ENCODE measurements at regions not wholly inside any gene's neighbourhood (a gene's known extent, or its start where the extent isn't known, plus 50 kb on each side); places are given as distances from the start of the nearest gene placed in this dataset.

DNA sequence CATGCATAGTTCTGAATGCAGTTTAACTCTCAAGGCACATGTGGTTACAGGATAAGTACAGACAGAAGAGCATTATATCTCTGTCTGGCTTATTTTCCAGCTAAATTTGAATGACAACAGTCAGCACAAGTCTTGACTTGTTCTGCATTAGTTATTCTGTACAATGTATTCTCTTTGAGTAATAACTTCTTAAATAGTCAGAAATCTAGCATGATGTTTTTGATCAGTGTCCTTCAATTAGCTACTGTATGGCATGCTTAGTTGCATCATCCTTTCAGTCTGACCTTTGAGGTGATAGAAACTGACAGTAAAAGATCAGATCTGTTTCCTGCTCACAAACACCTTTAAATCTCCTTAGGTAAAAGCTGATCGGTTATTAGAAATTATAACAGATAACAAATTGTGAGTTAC lies 118.1 kb downstream of the ARL4A start:
- Histone ChIP-seq H3K4me3 (ENCODE audit: low read length) (no peak overlapping the region), H3K9ac (ENCODE audit: low read length) (no peak overlapping the region), H3K9me3 (ENCODE audit: control insufficient read depth, low read length) (no peaks in the 10 kb centered on the region), H3K4me1 (ENCODE audit: control insufficient read depth, insufficient read depth, low read length) (no peaks in the 10 kb centered on the region), H3K36me3 (ENCODE audit: control insufficient read depth, insufficient read depth, low read length, severe bottlenecking) (no peaks in the 10 kb centered on the region), H3K27me3 (replicated peaks; ENCODE audit: control insufficient read depth, insufficient read depth, low read length) (no peaks in the 10 kb centered on the region)
- no peak for DNase-seq (ENCODE audit: low read depth)

DNA sequence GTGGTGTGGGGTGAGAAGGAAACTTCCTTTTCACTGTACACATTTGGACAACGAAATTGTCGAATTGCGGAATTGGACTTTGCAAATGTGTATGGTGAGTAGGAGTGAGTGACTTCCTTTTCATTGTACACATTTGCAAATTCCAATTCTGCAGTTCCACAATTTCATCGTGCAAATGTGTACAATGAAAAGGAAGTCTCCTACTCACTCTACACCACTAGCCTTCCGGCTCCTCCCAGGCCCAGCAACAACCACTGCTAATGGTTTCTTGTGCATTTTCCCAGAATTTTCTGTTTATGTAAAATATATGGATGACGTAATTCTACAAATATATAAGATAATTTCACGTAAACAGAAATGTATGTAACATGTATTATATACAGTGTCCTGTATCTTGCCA lies 118.5 kb downstream of the ARL4A start:
- Histone ChIP-seq H3K27me3 (replicated peaks; ENCODE audit: control insufficient read depth, insufficient read depth, low read length) (no peaks in the 10 kb centered on the region), H3K4me3 (ENCODE audit: low read length) (no peak overlapping the region), H3K9ac (ENCODE audit: low read length) (no peak overlapping the region), H3K9me3 (ENCODE audit: control insufficient read depth, low read length) (no peaks in the 10 kb centered on the region), H3K4me1 (ENCODE audit: control insufficient read depth, insufficient read depth, low read length) (no peaks in the 10 kb centered on the region), H3K36me3 (ENCODE audit: control insufficient read depth, insufficient read depth, low read length, severe bottlenecking) (no peaks in the 10 kb centered on the region)
- DNase-seq (ENCODE audit: low read depth) = no peak

DNA sequence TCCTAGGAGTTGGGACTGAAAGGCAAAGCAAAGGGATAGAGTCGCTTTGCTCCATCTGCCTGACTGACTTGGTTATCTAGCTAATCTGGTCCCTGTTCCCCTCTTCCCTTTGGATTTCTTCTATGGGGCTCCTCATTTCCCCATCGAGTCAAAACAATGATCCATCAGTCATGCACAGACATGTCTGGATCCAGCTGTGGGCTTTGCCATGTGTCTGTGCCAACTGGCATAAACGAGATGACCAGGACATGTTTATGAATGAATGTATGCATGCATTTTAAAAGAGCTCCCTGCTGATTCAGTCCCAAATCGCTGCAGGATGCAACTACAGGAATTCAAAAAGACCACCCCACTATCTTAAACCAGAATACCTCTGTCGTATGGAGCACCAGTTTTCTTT lies 122.0 kb downstream of the ARL4A start:
- no peak for DNase-seq (ENCODE audit: low read depth)
- Histone ChIP-seq H3K4me1 (ENCODE audit: control insufficient read depth, insufficient read depth, low read length) (no peaks in the 10 kb centered on the region), H3K36me3 (ENCODE audit: control insufficient read depth, insufficient read depth, low read length, severe bottlenecking) (no peaks in the 10 kb centered on the region), H3K9ac (ENCODE audit: low read length) (no peak overlapping the region), H3K27me3 (replicated peaks; ENCODE audit: control insufficient read depth, insufficient read depth, low read length) (no peaks in the 10 kb centered on the region), H3K4me3 (ENCODE audit: low read length) (no peak overlapping the region), H3K9me3 (ENCODE audit: control insufficient read depth, low read length) (no peaks in the 10 kb centered on the region)

DNA sequence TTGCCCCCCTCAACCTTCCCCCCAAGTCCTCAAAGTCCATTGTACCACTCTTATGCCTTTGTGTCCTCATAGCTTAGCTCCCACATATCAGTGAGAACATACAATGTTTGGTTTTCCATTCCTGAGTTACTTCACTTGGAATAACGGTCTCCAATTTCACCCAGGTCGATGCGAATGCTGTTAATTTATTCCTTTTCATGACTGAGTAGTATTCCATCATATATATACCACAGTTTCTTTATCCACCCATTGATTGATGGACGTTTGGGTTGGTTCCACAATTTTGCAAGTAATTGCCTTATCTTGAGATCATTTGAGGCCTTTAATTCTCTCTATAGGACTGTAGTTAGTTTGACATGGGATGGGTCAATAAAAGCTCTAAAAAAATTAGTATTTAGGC lies 124.7 kb downstream of the ARL4A start:
- Histone ChIP-seq H3K4me1 (ENCODE audit: control insufficient read depth, insufficient read depth, low read length) (no peaks in the 10 kb centered on the region), H3K36me3 (ENCODE audit: control insufficient read depth, insufficient read depth, low read length, severe bottlenecking) (no peaks in the 10 kb centered on the region), H3K27me3 (replicated peaks; ENCODE audit: control insufficient read depth, insufficient read depth, low read length) (no peaks in the 10 kb centered on the region), H3K4me3 (ENCODE audit: low read length) (no peak overlapping the region), H3K9ac (ENCODE audit: low read length) (no peak overlapping the region), H3K9me3 (ENCODE audit: control insufficient read depth, low read length) (no peaks in the 10 kb centered on the region)
- no peak for DNase-seq (ENCODE audit: low read depth)

DNA sequence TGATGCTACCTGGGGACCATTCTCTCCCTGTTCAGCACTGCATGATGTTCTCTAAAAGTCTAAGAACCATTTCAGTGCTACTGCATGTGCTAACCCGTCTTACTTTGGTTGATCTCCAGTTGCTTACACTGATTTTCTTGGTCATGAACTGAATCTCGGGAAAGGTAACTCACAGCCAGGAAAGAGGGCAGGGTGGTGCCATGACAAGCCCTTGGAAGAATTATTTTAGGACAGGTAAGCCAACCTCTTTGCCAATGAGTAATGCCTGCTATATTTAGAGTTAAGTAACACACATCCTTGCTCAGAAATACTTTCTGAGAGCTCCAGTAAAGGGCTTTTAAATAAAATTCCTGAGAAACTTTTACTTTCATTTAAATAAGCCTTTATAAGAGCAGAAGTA lies 126.7 kb downstream of the ARL4A start:
- H3K9me3 ChIP-seq (ENCODE audit: control insufficient read depth, low read length) = no peaks in the 10 kb centered on the region
- no peaks in the 10 kb centered on the region for H3K36me3 ChIP-seq (ENCODE audit: control insufficient read depth, insufficient read depth, low read length, severe bottlenecking)
- H3K4me3 ChIP-seq (ENCODE audit: low read length) = no peak overlapping the region
- H3K27me3 ChIP-seq (replicated peaks; ENCODE audit: control insufficient read depth, insufficient read depth, low read length) = no peaks in the 10 kb centered on the region
- no peak overlapping the region for H3K9ac ChIP-seq (ENCODE audit: low read length)
- no peaks in the 10 kb centered on the region for H3K4me1 ChIP-seq (ENCODE audit: control insufficient read depth, insufficient read depth, low read length)
- no peak for DNase-seq (ENCODE audit: low read depth)

DNA sequence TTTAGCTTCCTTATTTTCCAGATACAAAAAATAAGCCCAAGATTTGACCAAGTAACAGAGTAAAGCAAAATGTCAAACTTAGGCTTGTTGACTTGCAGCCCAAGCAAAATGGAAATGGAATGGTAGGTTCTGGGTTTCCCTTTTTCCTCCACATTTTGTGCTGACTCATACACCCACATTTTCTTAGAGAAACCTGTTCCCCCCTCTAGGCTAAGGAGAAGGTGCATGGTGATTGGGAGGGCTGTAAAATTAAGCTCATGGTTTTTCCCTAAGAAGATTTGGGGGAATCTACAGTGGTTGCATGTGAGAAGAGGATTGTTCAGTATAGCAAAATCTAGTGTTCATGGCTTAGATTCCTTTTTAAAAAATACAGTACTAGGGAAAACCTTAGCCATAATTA lies 127.4 kb downstream of the ARL4A start:
- H3K4me1 ChIP-seq (ENCODE audit: control insufficient read depth, insufficient read depth, low read length) = no peaks in the 10 kb centered on the region
- DNase-seq (ENCODE audit: low read depth) = no peak
- H3K27me3 ChIP-seq (replicated peaks; ENCODE audit: control insufficient read depth, insufficient read depth, low read length) = no peaks in the 10 kb centered on the region
- H3K9me3 ChIP-seq (ENCODE audit: control insufficient read depth, low read length) = no peaks in the 10 kb centered on the region
- no peak overlapping the region for H3K9ac ChIP-seq (ENCODE audit: low read length)
- H3K4me3 ChIP-seq (ENCODE audit: low read length) = no peak overlapping the region
- no peaks in the 10 kb centered on the region for H3K36me3 ChIP-seq (ENCODE audit: control insufficient read depth, insufficient read depth, low read length, severe bottlenecking)

DNA sequence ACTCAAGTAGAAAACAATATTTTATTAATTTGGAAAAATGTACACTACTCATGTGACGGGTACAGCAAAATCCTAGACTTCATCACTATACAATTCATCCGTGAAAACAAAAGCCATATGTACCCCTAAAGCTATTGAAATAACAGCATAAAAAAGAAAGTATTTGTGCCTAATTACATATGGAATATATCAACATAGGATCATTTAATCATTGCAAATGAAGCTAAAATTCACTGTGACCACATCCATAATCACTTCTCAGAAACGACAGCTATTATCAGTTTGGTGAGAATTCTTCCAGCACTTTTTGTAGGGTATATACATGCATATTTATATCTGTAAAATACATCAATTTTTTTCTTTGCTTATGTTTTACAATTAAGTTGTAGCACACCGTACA lies 128.0 kb downstream of the ARL4A start:
- H3K4me3 ChIP-seq (ENCODE audit: low read length) = no peak overlapping the region
- H3K9me3 ChIP-seq (ENCODE audit: control insufficient read depth, low read length) = no peaks in the 10 kb centered on the region
- H3K36me3 ChIP-seq (ENCODE audit: control insufficient read depth, insufficient read depth, low read length, severe bottlenecking) = no peaks in the 10 kb centered on the region
- no peak for DNase-seq (ENCODE audit: low read depth)
- H3K9ac ChIP-seq (ENCODE audit: low read length) = no peak overlapping the region
- H3K27me3 ChIP-seq (replicated peaks; ENCODE audit: control insufficient read depth, insufficient read depth, low read length) = no peaks in the 10 kb centered on the region
- H3K4me1 ChIP-seq (ENCODE audit: control insufficient read depth, insufficient read depth, low read length) = no peaks in the 10 kb centered on the region

DNA sequence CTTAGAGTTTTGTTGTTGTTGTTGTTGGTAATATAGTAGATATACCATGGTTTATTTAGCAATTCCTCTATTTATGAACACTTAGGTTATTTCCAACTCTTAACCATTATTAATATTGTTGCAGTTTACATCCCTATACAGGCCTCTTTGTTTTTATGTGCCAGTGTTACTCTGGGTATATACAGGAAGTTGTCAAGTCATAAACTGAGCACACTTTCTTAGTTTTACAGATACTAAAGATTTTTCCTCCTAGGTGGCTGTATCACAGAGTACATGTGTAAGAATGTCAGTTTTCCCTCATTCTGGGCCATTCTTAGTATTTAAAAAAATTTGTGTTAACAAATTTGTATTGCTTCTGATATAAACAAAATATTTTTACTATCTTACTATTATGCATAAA lies 128.4 kb downstream of the ARL4A start:
- Histone ChIP-seq H3K4me1 (ENCODE audit: control insufficient read depth, insufficient read depth, low read length) (no peaks in the 10 kb centered on the region), H3K9me3 (ENCODE audit: control insufficient read depth, low read length) (no peaks in the 10 kb centered on the region), H3K9ac (ENCODE audit: low read length) (no peak overlapping the region), H3K27me3 (replicated peaks; ENCODE audit: control insufficient read depth, insufficient read depth, low read length) (no peaks in the 10 kb centered on the region), H3K36me3 (ENCODE audit: control insufficient read depth, insufficient read depth, low read length, severe bottlenecking) (no peaks in the 10 kb centered on the region), H3K4me3 (ENCODE audit: low read length) (no peak overlapping the region)
- no peak for DNase-seq (ENCODE audit: low read depth)

DNA sequence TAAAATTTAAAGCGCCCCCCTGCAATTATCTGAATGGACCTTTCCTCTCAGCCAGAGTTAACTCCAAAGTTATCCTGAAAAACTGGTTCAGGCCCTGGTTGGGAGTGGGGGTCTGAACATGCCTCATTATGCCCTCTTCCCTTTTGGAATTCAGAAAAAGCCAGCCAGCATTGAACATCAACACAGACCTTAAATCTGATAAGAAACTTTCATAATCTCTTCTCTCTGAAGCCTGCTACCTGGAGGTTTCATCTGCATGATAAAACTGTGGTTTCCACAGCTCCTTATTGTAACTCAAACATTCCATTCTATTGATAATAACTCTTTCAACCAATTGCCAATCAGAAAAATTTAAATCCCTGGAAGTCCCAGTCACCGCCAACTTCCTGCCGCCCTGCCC lies 133.3 kb downstream of the ARL4A start:
- Histone ChIP-seq H3K9me3 (ENCODE audit: control insufficient read depth, low read length) (no peaks in the 10 kb centered on the region), H3K9ac (ENCODE audit: low read length) (no peak overlapping the region), H3K4me3 (ENCODE audit: low read length) (no peak overlapping the region), H3K36me3 (ENCODE audit: control insufficient read depth, insufficient read depth, low read length, severe bottlenecking) (no peaks in the 10 kb centered on the region), H3K27me3 (replicated peaks; ENCODE audit: control insufficient read depth, insufficient read depth, low read length) (no peaks in the 10 kb centered on the region), H3K4me1 (ENCODE audit: control insufficient read depth, insufficient read depth, low read length) (no peaks in the 10 kb centered on the region)
- DNase-seq (ENCODE audit: low read depth) = no peak

DNA sequence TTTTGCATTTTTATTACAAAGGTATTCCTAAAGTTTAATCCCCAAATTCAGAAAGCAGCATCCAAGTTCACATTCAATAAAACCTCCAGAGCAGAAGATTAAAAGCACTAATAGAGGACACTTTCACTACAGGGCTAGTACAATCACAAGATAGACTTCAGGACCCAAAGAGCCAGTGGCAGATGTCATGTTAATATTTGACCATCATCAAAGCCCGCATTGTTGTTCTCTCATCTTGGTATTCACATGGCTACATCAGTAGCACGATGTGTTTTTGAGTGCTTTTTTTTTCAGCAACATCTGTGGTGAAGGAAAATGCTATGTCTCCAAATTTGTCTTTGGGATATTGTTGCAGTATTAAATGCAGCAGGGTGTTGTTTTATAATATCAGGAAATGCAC lies 134.3 kb downstream of the ARL4A start:
- H3K9ac ChIP-seq (ENCODE audit: low read length) = no peak overlapping the region
- H3K36me3 ChIP-seq (ENCODE audit: control insufficient read depth, insufficient read depth, low read length, severe bottlenecking) = no peaks in the 10 kb centered on the region
- no peaks in the 10 kb centered on the region for H3K4me1 ChIP-seq (ENCODE audit: control insufficient read depth, insufficient read depth, low read length)
- no peak overlapping the region for H3K4me3 ChIP-seq (ENCODE audit: low read length)
- H3K9me3 ChIP-seq (ENCODE audit: control insufficient read depth, low read length) = no peaks in the 10 kb centered on the region
- H3K27me3 ChIP-seq (replicated peaks; ENCODE audit: control insufficient read depth, insufficient read depth, low read length) = no peaks in the 10 kb centered on the region
- DNase-seq (ENCODE audit: low read depth) = no peak

DNA sequence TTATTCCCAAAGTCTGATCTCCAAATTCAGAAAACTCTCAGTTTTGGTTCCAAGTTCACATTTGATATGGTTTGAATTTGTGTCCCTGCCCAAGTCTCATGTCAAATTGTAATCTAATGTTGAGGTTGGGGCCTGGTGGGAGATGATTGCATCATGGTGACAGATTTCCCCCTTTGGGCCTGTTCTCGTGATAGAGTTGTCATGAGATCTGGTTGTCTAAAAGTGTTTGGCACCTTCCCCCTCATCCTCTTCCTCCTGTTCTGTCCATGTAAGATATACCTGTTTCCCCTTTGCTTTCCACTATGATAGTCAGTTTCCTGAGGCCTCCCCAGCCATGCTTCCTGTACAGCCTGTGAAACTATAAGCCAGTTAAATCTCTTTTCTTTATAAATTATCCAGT lies 138.6 kb downstream of the ARL4A start:
- no peak overlapping the region for H3K9ac ChIP-seq (ENCODE audit: low read length)
- H3K4me3 ChIP-seq (ENCODE audit: low read length) = no peak overlapping the region
- H3K4me1 ChIP-seq (ENCODE audit: control insufficient read depth, insufficient read depth, low read length) = no peaks in the 10 kb centered on the region
- no peak for DNase-seq (ENCODE audit: low read depth)
- no peaks in the 10 kb centered on the region for H3K9me3 ChIP-seq (ENCODE audit: control insufficient read depth, low read length)
- H3K36me3 ChIP-seq (ENCODE audit: control insufficient read depth, insufficient read depth, low read length, severe bottlenecking) = no peaks in the 10 kb centered on the region
- no peaks in the 10 kb centered on the region for H3K27me3 ChIP-seq (replicated peaks; ENCODE audit: control insufficient read depth, insufficient read depth, low read length)

DNA sequence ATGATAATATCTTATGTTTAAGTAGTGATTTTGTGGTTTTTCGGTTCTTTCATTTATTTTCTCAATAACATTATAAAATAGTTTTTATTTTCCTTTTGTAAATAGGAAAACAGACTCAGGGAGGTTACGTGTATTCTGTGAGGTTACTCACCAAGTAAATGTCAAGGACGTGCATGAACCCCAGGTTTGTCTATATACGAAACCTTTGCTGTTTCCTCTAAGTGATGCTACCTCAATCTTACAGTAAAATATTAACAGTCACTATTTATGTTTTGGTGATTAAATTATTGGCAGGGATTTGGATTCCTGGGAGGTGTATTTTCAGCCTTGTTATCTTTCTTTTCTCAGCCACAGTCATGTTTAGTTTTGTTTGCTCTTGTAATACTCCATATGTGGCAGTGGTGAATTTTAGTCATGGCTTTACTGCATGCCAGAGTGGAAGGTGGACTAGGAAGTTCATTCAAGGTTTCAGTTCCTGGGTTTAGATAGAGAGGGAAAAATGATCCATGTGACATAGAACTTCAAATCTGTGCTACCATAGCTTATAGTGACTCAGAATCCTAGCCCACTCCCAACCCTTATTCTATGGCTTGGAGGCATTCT lies 139.9 kb downstream of the ARL4A start:
- Histone ChIP-seq H3K4me3 (ENCODE audit: low read length) (no peak overlapping the region), H3K9ac (ENCODE audit: low read length) (no peak overlapping the region), H3K27me3 (replicated peaks; ENCODE audit: control insufficient read depth, insufficient read depth, low read length) (no peaks in the 10 kb centered on the region), H3K36me3 (ENCODE audit: control insufficient read depth, insufficient read depth, low read length, severe bottlenecking) (no peaks in the 10 kb centered on the region), H3K9me3 (ENCODE audit: control insufficient read depth, low read length) (no peaks in the 10 kb centered on the region), H3K4me1 (ENCODE audit: control insufficient read depth, insufficient read depth, low read length) (no peaks in the 10 kb centered on the region)
- no peak for DNase-seq (ENCODE audit: low read depth)
